K562 (cell line): ENCODE measurements at regions not wholly inside any gene's neighbourhood (a gene's known extent, or its start where the extent isn't known, plus 50 kb on each side); places are given as distances from the start of the nearest gene placed in this dataset.

Source experiments
- ATAC-seq: fragments of 200-7000 bp; cut with Tn5 transposase; 3 replicates; pipeline ENCODE4 v1.9.1; 2020; ENCODE audit warnings: moderate library complexity
- BruUV-seq: library from RNA; stranded (reverse); fragments of 400-500 nt; replicated peaks from 2 replicates; lab custom pipeline; 2021; lab: Mats Ljungman, UMichigan
- CTCF ChIA-PET: fragments of 300-600 bp; formaldehyde crosslinking; extraction: SDS; loops from one replicate; lab custom pipeline; 2021; ENCODE audit warnings: low intra/inter-chr PET ratio; lab: Yijun Ruan, JAX
- POLR2A ChIA-PET: fragments of 300-600, 350-650 bp; sonication (Branson Sonifier 250); formaldehyde crosslinking; extraction: SDS; loops from one replicate; lab custom pipeline; 2021; ENCODE audit warnings: antibody characterized with exemption, inconsistent platforms; lab: Yijun Ruan, JAX
- DNase-seq, 4 experiments: peaks; one replicate each; pipeline versions ENCODE4 v3.0.0 to v3.0.0-alpha.2; 2011 to 2018; ENCODE audit warnings: low spot score in 3 of 4, mixed read lengths in 3 of 4; ENCODE audit errors: extremely low read depth in 1 of 4
- FAIRE-seq: peaks from 2 replicates; lab custom pipeline; 2011; peaks lifted over from hg19 to GRCh38; lab: Jason Lieb, UNC
- H2AFZ ChIP-seq: 2 replicates; pipeline ENCODE4 v1.6.0; 2011; ENCODE audit warnings: low read depth, low read length, control low read depth, inconsistent platforms
- H3K27ac ChIP-seq: fragments of 200-600 bp; 3 replicates; pipeline ENCODE4 v1.8.0; 2011; ENCODE audit warnings: low read depth, mild to moderate bottlenecking, control low read depth, inconsistent platforms, low read length, moderate library complexity, mixed read lengths; ENCODE audit errors: extremely low read depth
- H3K27me3 ChIP-seq, 2 experiments: fragments of 300-600 bp in 1 of 2; 2 replicates in 1 of 2; 3 replicates in 1 of 2; pipeline versions ENCODE4 v1.6.0 to v1.8.0; 2011; ENCODE audit warnings: inconsistent platforms in 2 of 2, low read length in 2 of 2, mild to moderate bottlenecking in 1 of 2, mixed read lengths in 1 of 2, moderate library complexity in 1 of 2; ENCODE audit not compliant: control insufficient read depth in 2 of 2, insufficient read depth in 2 of 2
- H3K36me3 ChIP-seq: fragments of 300-600 bp; 3 replicates; pipeline ENCODE4 v1.8.0; 2011; ENCODE audit warnings: mild to moderate bottlenecking, low read length, inconsistent platforms; ENCODE audit not compliant: control insufficient read depth, insufficient read depth
- H3K4me1 ChIP-seq, 2 experiments: fragments of 200-600 bp in 1 of 2; replicated peaks in 1 of 2; 2 replicates in 1 of 2; 3 replicates in 1 of 2; pipeline versions ENCODE4 v1.5.1 to v1.8.0; 2011; ENCODE audit warnings: inconsistent platforms in 2 of 2, low read length in 2 of 2, mild to moderate bottlenecking in 1 of 2, mixed read lengths in 1 of 2, moderate library complexity in 1 of 2; ENCODE audit not compliant: control insufficient read depth in 2 of 2, insufficient read depth in 2 of 2
- H3K4me2 ChIP-seq: 2 replicates; pipeline ENCODE4 v1.6.1; 2011; ENCODE audit warnings: low read length, control low read depth, inconsistent platforms, mixed read lengths; ENCODE audit not compliant: insufficient read depth
- H3K4me3 ChIP-seq: fragments of 200-600 bp; sonication (generic), shearing (Covaris generic); 2 replicates; pipeline ENCODE4 v1.5.1; 2016; ENCODE audit warnings: control low read depth, inconsistent platforms
- H3K79me2 ChIP-seq: fragments of 200-600 bp; 3 replicates; pipeline ENCODE4 v1.8.0; 2011; ENCODE audit warnings: low read length, inconsistent platforms; ENCODE audit not compliant: control insufficient read depth, insufficient read depth
- H3K9ac ChIP-seq, 2 experiments: 2 replicates each; pipeline versions ENCODE4 v1.6.0 to v1.6.1; 2011; ENCODE audit warnings: low read depth in 2 of 2, low read length in 2 of 2, control low read depth in 1 of 2, inconsistent platforms in 1 of 2, mild to moderate bottlenecking in 1 of 2, mixed read lengths in 1 of 2; ENCODE audit not compliant: insufficient read depth in 1 of 2
- H3K9me1 ChIP-seq: one replicate; pipeline ENCODE4 v1.6.0; 2011; ENCODE audit warnings: inconsistent platforms, mild to moderate bottlenecking, low read length, moderate library complexity; ENCODE audit not compliant: control insufficient read depth, insufficient read depth
- H3K9me3 ChIP-seq: replicated peaks from 2 replicates; pipeline ENCODE4 v1.5.1; 2011; ENCODE audit warnings: low read depth, low read length, inconsistent platforms; ENCODE audit not compliant: control insufficient read depth, insufficient read depth
- H4K20me1 ChIP-seq: replicated peaks from 2 replicates; pipeline ENCODE4 v1.6.1; 2011; ENCODE audit warnings: low read length, inconsistent platforms, mixed read lengths; ENCODE audit not compliant: control insufficient read depth, insufficient read depth
- CBX1 ChIP-seq: sonication (generic); IDR thresholded peaks from 2 replicates; pipeline ENCODE4 v1.6.1; 2016; ENCODE audit warnings: antibody characterized with exemption, low read depth, mild to moderate bottlenecking
- ERF ChIP-seq: fragments of 450-650 bp; formaldehyde crosslinking; IDR thresholded peaks from 2 replicates; pipeline ENCODE4 v1.4.0; 2020; ENCODE audit warnings: mild to moderate bottlenecking, mixed read lengths
- FOSL1 ChIP-seq: fragments of 200-800 bp; sonication (Bioruptor generic); conservative IDR thresholded peaks from 2 replicates; pipeline ENCODE4 v1.6.1; 2016; ENCODE audit warnings: missing genetic modification characterization, missing compliant biosample characterization
- GTF2E2 ChIP-seq: fragments of 200-800 bp; sonication (Bioruptor generic); IDR thresholded peaks from 2 replicates; pipeline ENCODE4 v1.6.1; 2016; ENCODE audit warnings: missing genetic modification characterization, missing compliant biosample characterization
- JUND ChIP-seq, 2 experiments: IDR thresholded peaks; 2 replicates in 1 of 2; 3 replicates in 1 of 2; pipeline ENCODE4 v1.6.1; 2011; ENCODE audit warnings: borderline replicate concordance in 2 of 2, low read depth in 2 of 2, low read length in 2 of 2, improper control_type of control experiment in 1 of 2, missing biosample characterization in 1 of 2, missing genetic modification characterization in 1 of 2, missing genetic modification reagents in 1 of 2
- MBD2 ChIP-seq: sonication (generic); IDR thresholded peaks from 2 replicates; pipeline ENCODE4 v1.6.1; 2016; ENCODE audit warnings: low read depth, borderline replicate concordance
- MLX ChIP-seq, 2 experiments: fragments of 450-650 bp in 1 of 2; sonication (generic) in 1 of 2; formaldehyde crosslinking; conservative IDR thresholded peaks; 2 replicates each; pipeline versions ENCODE4 v1.4.0 to v1.8.1; 2020 to 2022; ENCODE audit warnings: mild to moderate bottlenecking in 1 of 2, missing genetic modification reagents in 1 of 2
- NFE2L1 ChIP-seq: fragments of 450-650 bp; IDR thresholded peaks from 2 replicates; pipeline ENCODE4 v1.6.1; 2016; ENCODE audit warnings: missing genetic modification characterization, low read depth, mild to moderate bottlenecking, missing compliant biosample characterization, moderate library complexity, borderline replicate concordance
- REST ChIP-seq, 2 experiments: fragments of 450-650 bp; formaldehyde crosslinking in 1 of 2; IDR thresholded peaks; 2 replicates each; pipeline versions ENCODE4 v1.4.0 to v1.6.1; 2014 to 2020; ENCODE audit warnings: mild to moderate bottlenecking in 2 of 2, borderline replicate concordance in 1 of 2, low read depth in 1 of 2
- SMAD2 ChIP-seq: fragments of 150-350 bp; IDR thresholded peaks from 2 replicates; pipeline ENCODE4 v1.6.1; 2014; ENCODE audit warnings: low read depth, mild to moderate bottlenecking, low read length
- UBTF ChIP-seq, 2 experiments: IDR thresholded peaks; 2 replicates each; pipeline ENCODE4 v1.6.1; 2012; ENCODE audit warnings: improper control_type of control experiment in 2 of 2, low read depth in 2 of 2, low read length in 2 of 2, borderline replicate concordance in 1 of 2
- XRCC3 ChIP-seq: fragments of 450-650 bp; IDR thresholded peaks from 2 replicates; pipeline ENCODE4 v1.6.1; 2017; ENCODE audit warnings: mild to moderate bottlenecking, moderate library complexity
- WGBS: fragments of 100-300 bp; shearing (Covaris generic); methylation state at CpG from one replicate; pipeline ENCODE4 v1.1.6; 2016; ENCODE audit warnings: low coverage, mixed read lengths; ENCODE audit not compliant: insufficient coverage; ENCODE audit errors: missing lambda C conversion rate; 5-methylcytosine and 5-hydroxymethylcytosine counted together
- in situ Hi-C: fragments of 300-500 bp; cut with MboI; formaldehyde crosslinking; loops from 4 replicates; pipeline ENCODE4 v1.15.0; 2018; ENCODE audit warnings: inconsistent platforms, mixed read lengths
- intact Hi-C: fragments of 100-400 bp; cut with micrococcal nuclease; formaldehyde crosslinking; loops from 2 replicates; pipeline ENCODE4 v1.14.2; 2022

- Histone ChIP-seq H2AFZ (no peak overlapping the region), H4K20me1 (no peaks in the 10 kb centered on the region), H3K9ac (no peak overlapping the region), H3K9me1 (no peaks in the 10 kb centered on the region), H3K36me3 (no peaks in the 10 kb centered on the region), H3K4me1 (no peaks in the 10 kb centered on the region), H3K9me3 (peaks cover 2% of the 10 kb centered on the region; the same call in 1 of the 2 replicates), H3K4me2 (no peak overlapping the region), H3K79me2 (no peaks in the 10 kb centered on the region), H3K27me3 (no peaks in the 10 kb centered on the region), H3K27ac (no peak overlapping the region), H3K4me3 (no peak overlapping the region)
- in situ Hi-C loops (no loop called here), intact Hi-C loops (no loop called here)
- no peak for FAIRE-seq
- no peak for ATAC-seq
- POLR2A ChIA-PET: no interaction called here
- CTCF ChIA-PET: no interaction called here
- no peak for DNase-seq
- 0% methylated on average over 1 of the region's 1 CpG for WGBS
- no TSS peak for BruUV-seq
- no peak for TF ChIP-seq FOSL1 (tag)
- no peak for TF ChIP-seq SMAD2
- TF ChIP-seq MLX (CRISPR knock-in tag; conservative IDR thresholded peaks at IDR 0.05): no peak
- no peak for TF ChIP-seq MBD2
- TF ChIP-seq REST (IDR thresholded peaks at IDR 0.05; ENCODE audit: borderline replicate concordance): no peak
- no peak for TF ChIP-seq REST (CRISPR knock-in tag; IDR thresholded peaks at IDR 0.05; ENCODE audit: low read depth)
- TF ChIP-seq JUND (IDR thresholded peaks at IDR 0.05; ENCODE audit: borderline replicate concordance, low read depth, low read length): no peak
- TF ChIP-seq JUND (tag; IDR thresholded peaks at IDR 0.05; ENCODE audit: borderline replicate concordance, low read depth, low read length): no peak
- no peak for TF ChIP-seq XRCC3
- no peak for TF ChIP-seq CBX1
- no peak for TF ChIP-seq GTF2E2 (tag)
- no peak for TF ChIP-seq UBTF (IDR thresholded peaks at IDR 0.05; ENCODE audit: borderline replicate concordance in 1 of 2, low read depth in 2 of 2, low read length in 2 of 2)
- no peak for TF ChIP-seq NFE2L1
- no peak for TF ChIP-seq ERF (CRISPR knock-in tag)
Observed at GRCh38 chr11:30775233-30775522, 189.0 kb upstream of the MPPED2 start.
